Neutrophil (primary cell): ENCODE measurements at regions not wholly inside any gene's neighbourhood (a gene's known extent, or its start where the extent isn't known, plus 50 kb on each side); places are given as distances from the start of the nearest gene placed in this dataset.

ENCODE experiments used
- H3K27ac ChIP-seq: fragments of 200-600 bp; sonication (generic); 2 replicates; pipeline ENCODE4 v1.5.1; 2016; ENCODE audit warnings: mild to moderate bottlenecking, moderate library complexity
- H3K27me3 ChIP-seq: fragments of 200-600 bp; sonication (generic); 2 replicates; pipeline ENCODE4 v1.6.0; 2016; ENCODE audit warnings: mild to moderate bottlenecking
- H3K36me3 ChIP-seq: fragments of 200-600 bp; sonication (generic); 2 replicates; pipeline ENCODE4 v1.5.1; 2017
- H3K4me1 ChIP-seq, 2 experiments: fragments of 200-600 bp in 1 of 2; sonication (generic) in 1 of 2; 1 replicate in 1 of 2; 2 replicates in 1 of 2; pipeline versions ENCODE4 v1.5.1 to v1.6.1; 2013 to 2016; ENCODE audit warnings: low read depth in 1 of 2, low read length in 1 of 2, mild to moderate bottlenecking in 1 of 2, moderate library complexity in 1 of 2; ENCODE audit not compliant: control insufficient read depth in 1 of 2, insufficient read depth in 1 of 2
- H3K4me3 ChIP-seq, 2 experiments: fragments of 200-600 bp in 1 of 2; sonication (generic) in 1 of 2; 1 replicate in 1 of 2; 2 replicates in 1 of 2; pipeline ENCODE4 v1.5.1; 2013 to 2016; ENCODE audit warnings: low read depth in 1 of 2, low read length in 1 of 2, mild to moderate bottlenecking in 1 of 2, moderate library complexity in 1 of 2
- H3K9me3 ChIP-seq: fragments of 200-600 bp; sonication (generic); 2 replicates; pipeline ENCODE4 v1.5.1; 2016
- CTCF ChIP-seq: fragments of 200-600 bp; sonication (generic); IDR thresholded peaks from 2 replicates; pipeline ENCODE4 v1.5.1; 2016; ENCODE audit warnings: antibody characterized with exemption

GRCh38 chr21:23743821-23744220, 1863.5 kb downstream of the MRPL39 start:
- Histone ChIP-seq H3K27me3 (no peaks in the 10 kb centered on the region), H3K4me1 (no peaks in the 10 kb centered on the region), H3K4me3 (no peak overlapping the region), H3K36me3 (no peaks in the 10 kb centered on the region), H3K9me3 (no peaks in the 10 kb centered on the region), H3K27ac (no peak overlapping the region)
- TF ChIP-seq CTCF, result no peak

- no peak overlapping the region for H3K27ac ChIP-seq
- H3K4me1 ChIP-seq, result no peaks in the 10 kb centered on the region
- H3K27me3 ChIP-seq, result no peaks in the 10 kb centered on the region
- no peak overlapping the region for H3K4me3 ChIP-seq
- no peaks in the 10 kb centered on the region for H3K36me3 ChIP-seq
- no peak for TF ChIP-seq CTCF
- H3K9me3 ChIP-seq, result no peaks in the 10 kb centered on the region
These were observed 1866.8 kb downstream of the MRPL39 start for GRCh38 chr21:23740463-23740862.

GRCh38 chr21:23732776-23733175, 1874.5 kb downstream of the MRPL39 start:
- Histone ChIP-seq H3K36me3 (no peaks in the 10 kb centered on the region), H3K27me3 (no peaks in the 10 kb centered on the region), H3K27ac (no peak overlapping the region), H3K4me1 (no peaks in the 10 kb centered on the region), H3K9me3 (no peaks in the 10 kb centered on the region), H3K4me3 (no peak overlapping the region)
- no peak for TF ChIP-seq CTCF

- Histone ChIP-seq H3K27ac (no peak overlapping the region), H3K9me3 (no peaks in the 10 kb centered on the region), H3K27me3 (no peaks in the 10 kb centered on the region), H3K36me3 (no peaks in the 10 kb centered on the region), H3K4me1 (no peaks in the 10 kb centered on the region), H3K4me3 (no peak overlapping the region)
- no peak for TF ChIP-seq CTCF
These were observed 1878.0 kb downstream of the MRPL39 start for GRCh38 chr21:23729331-23729730.

GRCh38 chr21:23725576-23725975, 1881.7 kb downstream of the MRPL39 start:
- H3K4me1 ChIP-seq, result no peaks in the 10 kb centered on the region
- no peaks in the 10 kb centered on the region for H3K9me3 ChIP-seq
- no peak overlapping the region for H3K27ac ChIP-seq
- H3K27me3 ChIP-seq, result no peaks in the 10 kb centered on the region
- no peak for TF ChIP-seq CTCF
- H3K4me3 ChIP-seq, result no peak overlapping the region
- H3K36me3 ChIP-seq, result no peaks in the 10 kb centered on the region
